AG04450 (cell line): ENCODE measurements at regions not wholly inside any gene's neighbourhood (a gene's known extent, or its start where the extent isn't known, plus 50 kb on each side); places are given as distances from the start of the nearest gene placed in this dataset.

Experiments used
- CTCF ChIA-PET: fragments of 300-600, 350-600 bp; formaldehyde crosslinking; extraction: SDS; loops from one replicate; lab custom pipeline; 2022; ENCODE audit warnings: antibody characterized with exemption, inconsistent platforms; lab: Charles Lee
- POLR2A ChIA-PET: fragments of 350-600 bp; formaldehyde crosslinking; extraction: SDS; loops from one replicate; lab custom pipeline; 2021; ENCODE audit warnings: antibody characterized with exemption, inconsistent platforms; lab: Yijun Ruan, JAX
- DNase-seq: peaks from one replicate; pipeline ENCODE4 v3.0.0-alpha.2; 2011; ENCODE audit warnings: low read depth, low spot score
- H3K27ac ChIP-seq: one replicate; pipeline ENCODE4 v1.5.1; 2012; ENCODE audit warnings: low read depth, low read length, control low read depth
- H3K27me3 ChIP-seq: one replicate; pipeline ENCODE4 v1.6.0; 2012; ENCODE audit warnings: low read length; ENCODE audit not compliant: control insufficient read depth, insufficient read depth
- H3K4me3 ChIP-seq: 2 replicates; pipeline ENCODE4 v1.5.1; 2011; ENCODE audit warnings: mild to moderate bottlenecking, low read depth, low read length, control low read depth
- H3K9me3 ChIP-seq: 2 replicates; pipeline ENCODE4 v1.5.1; 2012; ENCODE audit warnings: low read length; ENCODE audit not compliant: control insufficient read depth, insufficient read depth
- CTCF ChIP-seq: IDR thresholded peaks from 2 replicates; pipeline ENCODE4 v1.5.1; 2011; ENCODE audit warnings: low read depth, low read length, control low read depth, inconsistent platforms

GRCh38 chr4:126592088-126592487, 1040.7 kb upstream of the INTU start:
- ChIA-PET CTCF (interaction anchor here (1.0 to 1.7 kb wide), 5 partner anchors 9 to 830 kb away, joined by 3 to 6 read pairs (median 6); no protein-coding TSS in a partner anchor), POLR2A (no interaction called here)
- no peaks in the 10 kb centered on the region for H3K27me3 ChIP-seq
- H3K27ac ChIP-seq, result no peak overlapping the region
- H3K9me3 ChIP-seq, result peaks cover under 1% of the 10 kb centered on the region; the same call in 1 of the 2 replicates
- H3K4me3 ChIP-seq, result no peak overlapping the region
- TF ChIP-seq CTCF, result peak; percentile 54
- no peak for DNase-seq

GRCh38 chr4:126593626-126594025, 1039.1 kb upstream of the INTU start:
- Histone ChIP-seq H3K27me3 (no peaks in the 10 kb centered on the region), H3K4me3 (no peak overlapping the region), H3K27ac (no peak overlapping the region), H3K9me3 (no peaks in the 10 kb centered on the region)
- POLR2A ChIA-PET, result no interaction called here
- TF ChIP-seq CTCF, result no peak
- CTCF ChIA-PET, result no interaction called here
- DNase-seq, result no peak

- TF ChIP-seq CTCF, result no peak
- Histone ChIP-seq H3K27me3 (no peaks in the 10 kb centered on the region), H3K9me3 (no peaks in the 10 kb centered on the region), H3K27ac (no peak overlapping the region), H3K4me3 (no peak overlapping the region)
- POLR2A ChIA-PET, result interaction anchor here (0.6 kb wide), 1 partner anchor 10 kb away, joined by 4 read pairs; no protein-coding TSS in a partner anchor
- CTCF ChIA-PET, result interaction anchor here (0.7 to 1.4 kb wide), 3 partner anchors 9 to 1282 kb away, joined by 3 to 5 read pairs (median 3); no protein-coding TSS in a partner anchor
- DNase-seq, result no peak
Observed at GRCh38 chr4:126595643-126596042, 1037.1 kb upstream of the INTU start.

GRCh38 chr4:126599746-126600145, 1033.0 kb upstream of the INTU start:
- Histone ChIP-seq H3K27ac (no peak overlapping the region), H3K27me3 (no peaks in the 10 kb centered on the region), H3K4me3 (no peak overlapping the region), H3K9me3 (no peaks in the 10 kb centered on the region)
- no peak for TF ChIP-seq CTCF
- ChIA-PET CTCF (interaction anchor here (0.5 to 1.1 kb wide), 5 partner anchors 9 to 1287 kb away, joined by 3 to 5 read pairs (median 3); no protein-coding TSS in a partner anchor), POLR2A (no interaction called here)
- DNase-seq, result no peak

- H3K27me3 ChIP-seq, result no peaks in the 10 kb centered on the region
- no peak for DNase-seq
- no peak overlapping the region for H3K4me3 ChIP-seq
- ChIA-PET CTCF (interaction anchor here (0.6 to 3.0 kb wide), 8 partner anchors 16 to 1290 kb away, joined by 3 to 18 read pairs (median 4); no protein-coding TSS in a partner anchor), POLR2A (no interaction called here)
- TF ChIP-seq CTCF, result no peak
- H3K9me3 ChIP-seq, result no peaks in the 10 kb centered on the region
- H3K27ac ChIP-seq, result no peak overlapping the region
Observed at GRCh38 chr4:126603210-126603609, 1029.5 kb upstream of the INTU start.
